ENCODE measurements at regions not wholly inside any gene's neighbourhood (a gene's known extent, or its start where the extent isn't known, plus 50 kb on each side); places are given as distances from the start of the nearest gene placed in this dataset.

DNA sequence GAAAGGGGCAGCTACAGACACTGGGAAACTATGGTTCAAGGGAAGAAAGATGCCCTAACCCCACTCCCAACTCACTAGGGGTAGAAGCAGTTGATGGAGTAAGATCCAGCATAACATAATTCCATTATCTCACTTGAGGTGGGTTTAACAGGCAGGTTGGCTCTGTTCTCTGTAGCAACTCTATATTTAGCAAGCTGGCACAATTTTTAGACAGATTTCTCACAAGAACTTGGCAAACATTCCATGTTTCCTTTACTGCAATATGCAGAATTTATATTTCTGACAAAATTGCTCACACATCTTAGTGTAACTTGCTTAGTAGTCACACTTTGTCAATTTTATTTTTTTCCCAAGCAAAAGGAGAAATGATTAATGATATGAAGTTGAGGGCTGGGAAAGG, 475.4 kb downstream of the RMST start:
- H3K4me1 ChIP-seq (ENCODE audit: control insufficient read depth in 5 of 5, insufficient read depth in 5 of 5, low read length in 5 of 5), result peaks cover 0 to 6% (median 0%) of the 10 kb centered on the region in 5 donors
- no peaks in the 10 kb centered on the region for H3K27me3 ChIP-seq (ENCODE audit: control insufficient read depth in 3 of 3, insufficient read depth in 3 of 3, low read length in 2 of 3)
- H3K36me3 ChIP-seq (ENCODE audit: control insufficient read depth in 4 of 4, insufficient read depth in 4 of 4, low read length in 4 of 4), result no peaks in the 10 kb centered on the region
- TF ChIP-seq, protein P1, sequence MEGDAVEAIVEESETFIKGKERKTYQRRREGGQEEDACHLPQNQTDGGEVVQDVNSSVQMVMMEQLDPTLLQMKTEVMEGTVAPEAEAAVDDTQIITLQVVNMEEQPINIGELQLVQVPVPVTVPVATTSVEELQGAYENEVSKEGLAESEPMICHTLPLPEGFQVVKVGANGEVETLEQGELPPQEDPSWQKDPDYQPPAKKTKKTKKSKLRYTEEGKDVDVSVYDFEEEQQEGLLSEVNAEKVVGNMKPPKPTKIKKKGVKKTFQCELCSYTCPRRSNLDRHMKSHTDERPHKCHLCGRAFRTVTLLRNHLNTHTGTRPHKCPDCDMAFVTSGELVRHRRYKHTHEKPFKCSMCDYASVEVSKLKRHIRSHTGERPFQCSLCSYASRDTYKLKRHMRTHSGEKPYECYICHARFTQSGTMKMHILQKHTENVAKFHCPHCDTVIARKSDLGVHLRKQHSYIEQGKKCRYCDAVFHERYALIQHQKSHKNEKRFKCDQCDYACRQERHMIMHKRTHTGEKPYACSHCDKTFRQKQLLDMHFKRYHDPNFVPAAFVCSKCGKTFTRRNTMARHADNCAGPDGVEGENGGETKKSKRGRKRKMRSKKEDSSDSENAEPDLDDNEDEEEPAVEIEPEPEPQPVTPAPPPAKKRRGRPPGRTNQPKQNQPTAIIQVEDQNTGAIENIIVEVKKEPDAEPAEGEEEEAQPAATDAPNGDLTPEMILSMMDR (IDR thresholded peaks at IDR 0.05; ENCODE audit: control extremely low read depth, extremely low read depth), result no peak
- no peak overlapping the region for H3K27ac ChIP-seq (ENCODE audit: low read depth in 1 of 2, low read length in 1 of 2)
- no peak overlapping the region for H3K4me3 ChIP-seq
- no peak for ATAC-seq (ENCODE audit: insufficient read depth, low FRiP score)
- no peak overlapping the region for H3K9ac ChIP-seq (ENCODE audit: insufficient read depth in 1 of 2, low read length in 2 of 2)
- no peak for DNase-seq
- no peaks in the 10 kb centered on the region for H3K9me3 ChIP-seq (ENCODE audit: control insufficient read depth in 4 of 4, insufficient read depth in 3 of 4, low read length in 3 of 4)

DNA sequence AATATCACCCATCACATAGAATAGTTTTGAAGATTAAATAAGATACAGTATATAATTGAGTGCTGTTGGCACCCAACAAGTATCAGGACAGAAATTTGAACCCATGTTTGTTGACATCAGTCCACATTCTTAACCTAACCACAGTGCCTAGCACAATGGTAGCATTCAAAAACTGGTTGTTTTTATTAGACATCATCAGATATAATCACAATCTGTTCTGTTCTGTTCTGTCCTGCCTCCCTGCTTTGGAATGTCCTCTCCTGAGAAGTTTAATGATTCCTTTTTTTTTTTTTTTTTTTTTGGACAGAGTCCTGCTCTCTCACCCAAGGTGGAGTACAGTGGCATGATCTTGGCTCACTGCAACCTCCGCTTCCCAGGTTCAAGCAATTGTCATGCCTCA, 476.6 kb downstream of the RMST start:
- no peak overlapping the region for H3K27ac ChIP-seq (ENCODE audit: low read depth in 1 of 2, low read length in 1 of 2)
- peaks cover 0 to 6% (median 0%) of the 10 kb centered on the region in 5 donors for H3K4me1 ChIP-seq (ENCODE audit: control insufficient read depth in 5 of 5, insufficient read depth in 5 of 5, low read length in 5 of 5)
- DNase-seq (no peak), ATAC-seq (ENCODE audit: insufficient read depth, low FRiP score) (no peak)
- no peak overlapping the region for H3K4me3 ChIP-seq
- H3K36me3 ChIP-seq (ENCODE audit: control insufficient read depth in 4 of 4, insufficient read depth in 4 of 4, low read length in 4 of 4), result no peaks in the 10 kb centered on the region
- H3K9ac ChIP-seq (ENCODE audit: insufficient read depth in 1 of 2, low read length in 2 of 2), result no peak overlapping the region
- no peaks in the 10 kb centered on the region for H3K27me3 ChIP-seq (ENCODE audit: control insufficient read depth in 3 of 3, insufficient read depth in 3 of 3, low read length in 2 of 3)
- H3K9me3 ChIP-seq (ENCODE audit: control insufficient read depth in 4 of 4, insufficient read depth in 3 of 4, low read length in 3 of 4), result no peaks in the 10 kb centered on the region
- WGBS, 2 donors, result 95% methylated on average over 1 of the region's 1 CpG
- TF ChIP-seq, protein P1 (IDR thresholded peaks at IDR 0.05; ENCODE audit: control extremely low read depth, extremely low read depth), result no peak

DNA sequence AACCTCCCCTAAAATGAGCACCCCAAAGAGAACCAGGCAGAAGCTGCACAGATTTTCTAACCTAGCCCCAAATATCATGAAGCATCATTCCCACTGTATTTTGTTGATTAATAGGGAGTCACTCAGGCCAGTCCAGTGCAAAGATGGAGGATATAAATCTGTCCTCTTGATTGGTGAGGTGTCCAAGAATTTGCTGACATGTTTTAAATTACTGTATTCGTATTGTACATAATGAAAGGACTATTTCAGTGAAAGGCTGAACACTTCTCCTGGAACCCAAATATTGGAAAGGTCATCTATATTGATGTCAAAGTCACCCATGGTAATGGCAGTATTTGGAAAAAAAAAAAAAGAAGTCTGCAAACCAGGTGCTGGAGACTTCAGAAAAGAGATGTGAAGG, 477.5 kb downstream of the RMST start:
- H3K27ac ChIP-seq (ENCODE audit: low read depth in 1 of 2, low read length in 1 of 2), result no peak overlapping the region
- TF ChIP-seq, protein P1 (IDR thresholded peaks at IDR 0.05; ENCODE audit: control extremely low read depth, extremely low read depth), result no peak
- H3K4me1 ChIP-seq (ENCODE audit: control insufficient read depth in 5 of 5, insufficient read depth in 5 of 5, low read length in 5 of 5), result peaks cover 0 to 6% (median 0%) of the 10 kb centered on the region in 5 donors
- DNase-seq, result no peak
- H3K27me3 ChIP-seq (ENCODE audit: control insufficient read depth in 3 of 3, insufficient read depth in 3 of 3, low read length in 2 of 3), result no peaks in the 10 kb centered on the region
- no peak for ATAC-seq (ENCODE audit: insufficient read depth, low FRiP score)
- H3K36me3 ChIP-seq (ENCODE audit: control insufficient read depth in 4 of 4, insufficient read depth in 4 of 4, low read length in 4 of 4), result no peaks in the 10 kb centered on the region
- H3K4me3 ChIP-seq, result no peak overlapping the region
- WGBS, 2 donors, result 68 to 75% methylated on average over 1 of the region's 1 CpG
- no peaks in the 10 kb centered on the region for H3K9me3 ChIP-seq (ENCODE audit: control insufficient read depth in 4 of 4, insufficient read depth in 3 of 4, low read length in 3 of 4)
- H3K9ac ChIP-seq (ENCODE audit: insufficient read depth in 1 of 2, low read length in 2 of 2), result no peak overlapping the region

DNA sequence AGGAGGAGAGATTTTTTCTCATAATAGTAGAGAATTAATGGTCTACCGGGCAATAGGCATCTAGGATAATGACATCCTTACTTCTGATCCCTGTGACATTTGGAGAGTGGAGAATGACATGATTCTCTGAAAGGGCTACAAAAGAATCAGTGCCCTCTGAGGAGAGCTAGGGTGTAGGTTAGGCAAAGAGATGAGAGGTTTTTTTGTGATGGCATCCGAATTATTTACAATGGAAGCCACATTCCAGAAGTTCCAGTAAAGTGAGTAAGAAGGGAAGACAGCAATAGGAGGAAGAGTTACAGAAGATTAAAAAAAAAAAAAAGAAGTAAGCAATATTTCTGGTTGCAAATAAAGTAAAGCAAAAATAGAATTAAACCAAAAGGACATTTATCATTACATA, 478.0 kb downstream of the RMST start:
- H3K27me3 ChIP-seq (ENCODE audit: control insufficient read depth in 3 of 3, insufficient read depth in 3 of 3, low read length in 2 of 3), result no peaks in the 10 kb centered on the region
- H3K9me3 ChIP-seq (ENCODE audit: control insufficient read depth in 4 of 4, insufficient read depth in 3 of 4, low read length in 3 of 4), result no peaks in the 10 kb centered on the region
- ATAC-seq (ENCODE audit: insufficient read depth, low FRiP score) (no peak), DNase-seq (no peak)
- WGBS, 2 donors, result 54 to 67% methylated on average over 2 of the region's 2 CpGs
- peaks cover 0 to 6% (median 0%) of the 10 kb centered on the region in 5 donors for H3K4me1 ChIP-seq (ENCODE audit: control insufficient read depth in 5 of 5, insufficient read depth in 5 of 5, low read length in 5 of 5)
- no peak overlapping the region for H3K27ac ChIP-seq (ENCODE audit: low read depth in 1 of 2, low read length in 1 of 2)
- H3K9ac ChIP-seq (ENCODE audit: insufficient read depth in 1 of 2, low read length in 2 of 2), result no peak overlapping the region
- TF ChIP-seq, protein P1 (IDR thresholded peaks at IDR 0.05; ENCODE audit: control extremely low read depth, extremely low read depth), result no peak
- H3K4me3 ChIP-seq, result no peak overlapping the region
- H3K36me3 ChIP-seq (ENCODE audit: control insufficient read depth in 4 of 4, insufficient read depth in 4 of 4, low read length in 4 of 4), result no peaks in the 10 kb centered on the region
